ENCODE measurements at regions not wholly inside any gene's neighbourhood (a gene's known extent, or its start where the extent isn't known, plus 50 kb on each side); places are given as distances from the start of the nearest gene placed in this dataset.

DNA sequence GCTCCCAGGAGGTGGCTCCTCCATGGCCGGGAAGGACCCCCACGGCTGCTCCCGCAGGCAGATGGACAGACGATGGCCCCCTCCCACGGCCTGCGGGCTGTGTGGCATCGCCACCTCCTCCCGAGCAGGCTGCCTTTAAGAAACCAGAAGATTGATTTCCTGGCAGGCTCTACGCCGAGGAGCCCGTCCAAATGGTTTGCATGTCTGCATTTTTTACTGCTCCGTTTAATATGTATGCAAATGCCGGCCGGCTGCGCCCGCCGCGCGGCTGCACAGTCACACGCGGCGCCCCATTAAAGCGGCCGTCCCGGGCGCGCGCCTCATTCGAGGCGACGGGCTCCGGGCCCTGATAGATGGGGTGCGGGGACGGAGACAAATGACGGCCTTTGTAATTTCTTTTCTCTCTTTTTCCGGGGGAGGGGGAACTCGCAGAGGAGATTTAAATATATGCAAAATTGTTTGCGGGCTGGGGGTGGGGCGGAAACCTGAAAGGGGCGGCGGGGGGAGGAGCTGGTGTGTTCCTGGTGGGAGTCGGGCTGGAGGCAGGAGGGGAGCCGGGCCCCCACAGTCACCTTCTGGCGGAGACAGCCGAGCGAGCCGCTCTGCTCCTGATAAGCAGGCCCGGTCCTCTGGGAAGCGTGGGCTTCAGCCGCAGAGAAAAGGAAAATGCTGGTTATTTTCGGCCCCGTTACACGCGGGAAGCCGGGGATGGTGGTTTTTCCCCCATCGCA lies 158.7 kb upstream of the IER5L start:
- no peak for DNase-seq

- DNase-seq = no peak
Measured at GRCh38 chr9:129336130-129336528, 158.1 kb upstream of the IER5L start.

GRCh38 chr9:129335464-129336129 lies 157.5 kb upstream of the IER5L start:
- DNase-seq = no peak

- no peak for DNase-seq
Measured at GRCh38 chr9:129334105-129334935, 156.3 kb upstream of the IER5L start.

DNA sequence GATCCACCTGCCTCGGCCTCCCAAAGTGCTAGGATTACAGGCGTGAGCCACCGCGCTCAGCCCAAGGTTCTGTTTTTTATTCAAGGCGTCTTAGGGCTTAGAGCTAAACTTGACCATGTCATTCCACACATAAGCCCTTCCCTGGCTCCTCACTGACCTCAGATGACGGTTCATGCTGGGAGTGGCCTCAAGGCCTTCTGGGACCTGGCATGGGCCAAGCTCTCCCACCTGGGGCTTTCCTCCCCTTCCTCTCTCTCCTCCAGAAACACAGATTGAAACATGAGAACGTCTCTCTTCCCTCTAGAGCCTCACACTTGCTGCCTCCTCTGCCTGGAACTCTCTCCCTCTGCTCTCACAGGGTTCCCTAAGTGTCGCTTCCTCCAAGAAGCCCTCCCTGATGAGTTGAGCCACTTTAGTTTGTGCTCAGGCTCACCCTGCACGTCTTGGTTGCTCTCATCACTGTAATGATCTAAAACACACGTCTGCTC lies 155.6 kb upstream of the IER5L start:
- no peak for DNase-seq

DNA sequence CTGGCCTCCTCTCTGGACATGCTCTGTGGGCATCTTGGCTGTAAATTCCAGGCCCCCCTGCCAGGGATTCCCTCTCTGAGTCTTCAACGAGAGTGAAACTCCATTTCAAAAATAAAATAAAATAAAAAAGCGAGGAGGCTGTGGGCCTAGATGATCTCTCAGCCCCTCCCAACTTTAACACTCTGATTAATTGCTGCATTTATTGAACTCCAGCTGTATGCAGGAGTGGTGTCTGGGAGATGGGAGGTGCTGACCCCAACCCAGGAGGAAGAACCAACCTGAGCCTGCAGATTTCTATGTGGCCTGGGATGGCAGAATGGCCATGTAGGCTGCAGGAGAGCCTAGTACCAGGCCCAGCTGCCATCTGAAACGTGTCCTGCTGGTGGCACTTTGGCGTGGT lies 154.5 kb upstream of the IER5L start:
- DNase-seq = no peak

DNA sequence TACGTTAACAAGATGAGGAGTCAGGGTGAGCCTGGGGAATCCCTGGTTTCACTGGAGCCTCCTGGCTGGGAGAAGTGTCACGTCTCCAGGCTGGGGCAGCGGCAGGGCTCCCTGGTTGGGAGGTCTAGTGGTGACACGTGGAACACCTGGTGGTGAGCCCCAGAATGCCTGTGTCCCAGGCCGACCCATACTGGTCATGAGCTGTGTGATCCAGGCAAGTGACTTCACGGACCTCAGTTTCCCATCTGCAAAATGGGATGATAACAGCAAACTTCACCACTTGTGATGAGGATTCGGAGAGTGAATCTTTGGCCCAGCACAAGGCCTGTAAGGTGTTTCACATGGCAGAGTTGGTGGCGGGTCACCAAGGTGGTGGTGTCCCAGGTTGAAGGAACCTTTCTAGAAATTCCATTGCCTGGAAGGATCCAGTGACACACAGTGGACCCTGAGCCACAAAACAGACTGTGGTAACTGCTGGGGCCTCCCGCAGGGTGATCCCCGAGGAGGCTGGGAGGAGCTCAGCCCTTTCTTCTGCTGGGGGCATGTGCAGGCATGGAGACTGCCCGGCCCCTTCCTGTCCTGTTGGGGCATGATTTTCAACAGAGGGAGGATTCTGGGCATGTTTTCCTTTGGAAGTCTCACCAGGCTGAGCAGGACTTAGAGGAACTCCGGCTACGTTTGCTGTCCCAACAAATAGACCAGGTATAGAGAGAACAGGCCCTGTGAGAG lies 153.9 kb upstream of the IER5L start:
- no peak for DNase-seq

DNA sequence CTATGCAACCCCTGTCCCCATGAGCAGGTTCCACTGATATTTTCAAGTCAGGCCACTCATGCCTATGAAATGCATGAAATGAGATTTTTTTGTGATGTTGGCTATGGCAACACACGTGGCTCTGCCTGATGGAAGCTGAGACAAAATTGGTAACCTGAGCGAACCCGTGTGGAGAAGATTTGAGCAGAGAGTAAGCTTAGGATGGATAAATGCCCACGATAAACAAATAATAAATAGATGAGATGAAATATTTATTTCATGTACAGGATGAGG lies 153.4 kb upstream of the IER5L start:
- DNase-seq = no peak

GRCh38 chr9:129330711-129331492 lies 152.8 kb upstream of the IER5L start:
- no peak for DNase-seq

DNA sequence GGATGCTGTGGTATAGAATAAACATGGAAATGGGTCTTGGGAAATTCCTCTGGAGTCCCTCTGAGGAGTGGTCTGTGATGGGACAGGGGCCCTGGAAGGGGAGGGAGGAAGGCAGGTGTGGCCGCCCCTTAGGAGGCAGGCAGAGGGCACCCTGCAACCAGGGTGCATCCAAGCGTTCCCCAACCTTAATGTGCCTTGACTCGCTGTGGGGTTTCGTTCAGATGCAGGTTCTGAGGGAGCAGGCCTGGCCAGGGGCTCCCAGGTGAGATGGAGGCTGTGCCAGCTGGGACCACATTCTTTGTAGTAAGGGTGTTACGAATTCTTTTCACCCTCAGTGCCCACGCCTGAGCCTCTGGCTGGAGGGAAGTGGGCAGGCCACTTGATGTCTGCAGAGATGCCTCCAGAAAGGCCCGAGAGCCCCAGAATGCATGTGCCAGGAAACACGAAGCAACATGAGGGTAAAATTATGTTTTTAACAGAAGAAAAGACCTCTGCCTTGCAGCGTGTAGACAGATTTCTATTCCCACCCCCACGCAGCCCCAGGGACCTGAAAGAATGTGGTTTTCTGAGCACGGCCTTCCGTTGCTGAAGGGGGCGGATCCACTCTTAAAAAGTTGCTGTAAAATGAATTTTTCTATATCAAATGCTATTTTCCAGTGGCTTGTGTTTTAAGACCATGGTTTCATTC lies 150.4 kb upstream of the IER5L start:
- no peak for DNase-seq

DNA sequence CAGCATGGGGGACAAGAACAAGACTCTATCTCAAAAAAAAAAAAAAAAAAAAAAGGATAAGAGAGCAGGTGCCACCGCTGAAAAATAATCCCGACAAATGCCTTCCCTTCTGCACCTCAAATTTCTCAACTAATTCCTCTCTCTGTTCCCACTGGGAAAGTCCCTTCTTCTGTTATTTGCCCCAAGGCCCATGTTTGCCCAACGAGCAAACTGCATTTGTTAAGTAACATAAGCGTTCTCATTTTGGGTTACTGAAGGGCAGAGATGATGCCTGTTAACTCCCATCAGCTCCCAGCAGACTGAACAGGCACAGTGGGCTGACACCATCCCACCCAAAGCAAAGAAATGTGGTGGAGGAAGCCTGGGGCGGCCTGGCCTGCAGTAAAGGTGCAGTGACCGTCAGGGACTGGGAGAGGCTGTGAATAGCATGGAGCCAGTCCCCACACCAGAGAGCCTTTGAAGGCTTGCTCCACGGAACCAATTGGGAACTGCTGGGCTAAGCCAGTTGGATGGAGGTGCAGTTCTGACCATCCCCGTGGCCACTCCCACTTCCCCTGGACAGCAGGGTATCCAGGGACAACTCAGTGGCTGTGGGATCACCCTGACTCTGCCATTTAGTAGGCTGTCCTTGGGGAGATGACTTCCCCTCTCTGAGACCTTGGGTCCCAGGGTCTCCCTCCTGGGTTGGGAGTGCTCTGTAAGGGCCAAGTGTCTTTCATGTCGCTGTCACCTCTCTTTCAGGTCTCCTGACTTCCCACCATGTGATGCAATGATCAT lies 149.7 kb upstream of the IER5L start:
- DNase-seq = no peak

DNA sequence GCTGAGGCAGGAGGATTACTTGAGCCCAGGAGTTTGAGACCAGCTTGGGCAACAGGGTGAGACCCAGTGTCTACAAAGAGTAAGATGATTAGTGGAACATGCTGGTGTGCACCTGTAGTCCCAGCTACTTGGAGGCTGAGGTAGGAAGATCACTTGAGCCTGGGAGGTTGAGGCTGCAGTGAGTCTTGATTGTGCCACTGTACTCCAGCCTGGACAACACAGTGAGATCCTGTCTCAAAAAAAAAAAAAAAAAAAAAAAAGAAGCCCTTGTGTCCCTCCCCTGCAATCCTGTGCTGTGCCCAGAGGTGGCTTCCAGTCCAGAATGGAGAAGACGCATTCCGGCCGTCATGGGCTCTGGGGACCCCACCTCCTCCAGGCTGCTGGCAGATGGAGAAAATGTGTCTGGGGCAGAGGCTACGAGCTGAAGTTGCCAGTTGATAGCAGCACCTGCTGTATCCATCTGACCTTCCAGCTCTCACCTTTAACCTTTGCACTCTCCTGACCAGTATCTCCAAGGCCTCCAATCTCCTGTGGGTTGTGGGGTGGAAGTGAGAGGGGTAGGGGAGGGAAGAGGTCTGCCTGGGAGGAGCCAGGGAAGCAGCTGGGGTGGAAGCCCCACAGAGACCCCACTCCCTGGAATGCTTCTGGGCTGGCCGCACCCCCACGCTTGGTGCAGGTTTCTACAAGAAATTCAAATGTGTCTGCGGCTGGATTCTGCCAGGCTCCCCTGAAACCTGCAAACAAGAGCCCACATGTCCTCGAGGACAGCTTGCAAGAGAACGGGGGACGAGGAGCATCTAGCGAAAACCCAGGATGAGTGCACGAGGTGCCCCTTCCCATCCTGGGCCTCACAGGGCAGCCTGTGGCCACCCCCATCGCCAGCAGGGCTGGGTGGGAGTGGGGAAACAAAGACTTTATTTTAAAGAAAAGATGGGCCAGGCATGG lies 148.3 kb upstream of the IER5L start:
- DNase-seq = no peak

DNA sequence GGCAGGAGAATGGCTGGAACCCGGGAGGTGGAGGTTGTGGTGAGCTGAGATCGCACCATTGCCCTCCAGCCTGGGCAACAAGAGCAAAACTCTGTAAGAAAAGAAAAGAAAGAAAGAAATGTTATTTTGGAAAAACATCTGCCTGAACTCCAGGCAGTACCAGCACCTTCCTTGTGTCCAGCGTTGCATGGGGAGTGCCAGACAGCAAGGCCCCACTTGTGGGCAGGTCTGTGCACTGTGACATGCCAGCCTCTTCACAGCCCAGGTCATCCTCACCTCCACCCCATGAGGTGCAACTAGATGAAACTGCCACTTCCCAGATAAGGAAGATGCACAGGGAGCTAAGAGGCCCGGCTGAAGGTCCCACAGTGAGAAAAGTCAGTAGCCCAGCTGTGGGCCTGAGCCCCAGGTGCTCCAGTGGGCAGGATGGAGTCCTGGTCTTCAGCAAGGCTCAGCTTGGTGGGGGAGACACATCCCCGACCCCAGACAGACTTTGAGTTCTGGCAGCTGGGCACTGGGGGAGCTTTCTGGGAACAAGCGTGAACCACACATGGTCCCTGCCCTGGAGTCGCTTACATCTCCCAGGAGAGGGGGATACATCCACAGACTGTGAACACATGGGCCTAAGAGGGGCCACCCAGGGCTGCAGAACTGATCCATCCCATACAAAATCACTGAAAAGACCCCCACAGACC lies 146.9 kb upstream of the IER5L start:
- DNase-seq = no peak

GRCh38 chr9:129323999-129324553 lies 146.0 kb upstream of the IER5L start:
- no peak for DNase-seq

DNA sequence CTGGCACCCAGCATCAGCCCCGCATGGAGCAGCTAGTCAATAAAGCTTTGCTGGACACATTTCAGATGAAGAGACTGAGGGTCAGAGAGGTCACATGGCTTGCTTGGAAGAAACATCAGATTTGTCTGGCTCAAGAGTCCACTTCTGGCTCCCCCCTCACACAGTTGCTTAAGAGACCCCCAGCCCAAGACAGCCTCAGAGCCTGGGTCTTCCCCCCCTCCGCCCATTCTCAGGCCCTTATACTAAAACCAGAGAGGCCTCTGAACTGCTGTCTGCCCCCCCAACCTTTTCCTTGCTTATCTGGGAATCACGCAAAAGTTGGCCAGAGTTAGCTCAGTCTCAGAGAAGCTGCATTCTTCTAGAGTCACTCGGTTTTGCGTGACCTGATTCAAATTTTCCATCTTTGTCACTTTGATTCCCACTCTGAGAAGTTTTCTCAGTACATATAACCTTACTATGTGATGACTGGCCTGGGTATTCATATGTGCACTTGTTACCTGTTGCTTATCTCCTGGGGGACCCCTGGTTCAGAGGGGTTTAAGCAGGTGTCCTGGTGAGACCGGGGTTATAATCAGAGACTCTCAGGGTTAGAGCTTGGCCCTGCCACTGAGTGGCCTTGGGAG lies 145.4 kb upstream of the IER5L start:
- no peak for DNase-seq

- no peak for DNase-seq
Measured at GRCh38 chr9:129322641-129323375, 144.7 kb upstream of the IER5L start.

- DNase-seq = no peak
Measured at GRCh38 chr9:129322022-129322621, 144.1 kb upstream of the IER5L start.

All from activated gamma-delta T cell (primary cell).